SJCRH30 (cell line): ENCODE measurements at regions not wholly inside any gene's neighbourhood (a gene's known extent, or its start where the extent isn't known, plus 50 kb on each side); places are given as distances from the start of the nearest gene placed in this dataset.
"Not testable (repeated sequence)": the region's sequence is repeated elsewhere in the genome, so short reads cannot be mapped to it uniquely, and the experiment has no call there.

Source experiments
- DNase-seq, 2 experiments: peaks; one replicate each; pipeline ENCODE4 v3.0.0-alpha.2; 2015 to 2020
- H3K27ac ChIP-seq: fragments of 250-450 bp; sonication (Bioruptor Pico); 2 replicates; pipeline ENCODE4 v1.5.1; 2020; ENCODE audit warnings: mild to moderate bottlenecking, moderate library complexity
- H3K27me3 ChIP-seq: fragments of 250-450 bp; sonication (Bioruptor Pico); 2 replicates; pipeline ENCODE4 v1.5.1; 2020; ENCODE audit warnings: mild to moderate bottlenecking, moderate library complexity
- H3K36me3 ChIP-seq: fragments of 250-450 bp; sonication (Bioruptor Pico); 2 replicates; pipeline ENCODE4 v1.5.1; 2020; ENCODE audit warnings: mild to moderate bottlenecking, moderate library complexity
- H3K4me1 ChIP-seq: fragments of 250-450 bp; sonication (Bioruptor Pico); 2 replicates; pipeline ENCODE4 v1.5.1; 2020; ENCODE audit warnings: mild to moderate bottlenecking, moderate library complexity
- H3K4me3 ChIP-seq: fragments of 250-450 bp; sonication (Bioruptor Pico); 2 replicates; pipeline ENCODE4 v1.5.1; 2020; ENCODE audit warnings: mild to moderate bottlenecking, moderate library complexity
- H3K9me3 ChIP-seq: fragments of 250-450 bp; sonication (Bioruptor Pico); replicated peaks from 2 replicates; pipeline ENCODE4 v1.5.1; 2020; ENCODE audit warnings: mild to moderate bottlenecking, moderate library complexity

DNA sequence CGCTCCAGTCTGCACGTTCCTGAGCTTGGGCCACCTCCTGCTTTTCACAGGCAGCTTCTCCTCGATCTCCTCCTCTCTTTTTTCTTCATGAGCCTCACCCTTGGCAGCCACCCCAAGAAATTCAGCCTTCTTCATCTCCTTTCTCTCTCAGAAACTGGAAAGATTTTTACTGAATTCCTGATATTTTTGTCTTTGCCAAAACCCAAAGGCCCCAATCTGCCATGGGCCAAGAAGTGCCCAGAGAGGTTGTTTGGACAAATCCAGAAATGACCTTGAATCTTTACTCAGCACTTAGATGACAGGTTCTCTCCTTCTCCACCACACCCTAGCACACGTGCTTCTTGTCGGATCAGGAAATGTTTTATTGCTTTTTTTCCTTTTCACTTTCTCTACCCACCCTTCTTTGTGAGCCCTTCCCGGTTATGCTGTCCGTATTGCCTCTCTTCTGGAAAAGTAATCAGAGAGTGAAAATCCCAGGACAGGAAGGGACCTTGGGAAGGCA is 134.5 kb upstream of the TNP1 start:
- no peak for DNase-seq
- no peaks in the 10 kb centered on the region for H3K36me3 ChIP-seq
- no peak overlapping the region for H3K4me3 ChIP-seq
- no peaks in the 10 kb centered on the region for H3K9me3 ChIP-seq
- peaks cover 6% of the 10 kb centered on the region; the same call in 1 of the 2 replicates for H3K4me1 ChIP-seq
- H3K27ac ChIP-seq, result no peak overlapping the region
- no peaks in the 10 kb centered on the region for H3K27me3 ChIP-seq

DNA sequence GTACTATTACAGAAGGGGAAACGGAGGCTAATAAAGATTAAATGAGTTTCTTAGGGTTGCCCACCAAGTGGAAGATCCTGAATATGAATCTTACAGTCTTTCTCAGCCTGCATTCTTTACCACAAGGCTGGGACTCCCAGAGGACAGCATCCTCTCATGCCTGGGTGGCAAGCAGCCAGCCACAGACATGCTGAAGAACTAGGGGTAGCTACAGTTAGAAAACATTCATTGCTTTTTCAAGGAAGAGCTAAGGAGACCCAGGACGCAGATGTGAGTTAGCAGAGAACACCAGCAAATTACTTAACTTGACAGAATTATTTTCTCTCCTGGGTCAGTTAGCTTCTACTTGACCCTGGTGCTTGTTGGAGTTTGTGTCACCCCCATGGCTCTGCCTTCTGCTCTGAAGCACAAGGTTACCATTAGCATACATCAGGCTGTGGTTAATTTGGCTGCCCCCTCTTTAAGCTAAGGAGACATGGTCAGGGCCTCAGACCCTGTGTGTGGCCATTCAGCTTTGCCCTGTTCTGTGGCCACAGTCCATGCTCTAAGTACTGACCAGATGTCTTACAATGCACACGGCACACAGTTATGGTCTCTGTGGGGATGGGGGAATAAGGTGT is 132.3 kb upstream of the TNP1 start:
- H3K27me3 ChIP-seq, result no peaks in the 10 kb centered on the region
- H3K4me1 ChIP-seq, result peaks cover 6% of the 10 kb centered on the region; the same call in 1 of the 2 replicates
- H3K36me3 ChIP-seq, result no peaks in the 10 kb centered on the region
- no peak overlapping the region for H3K27ac ChIP-seq
- H3K4me3 ChIP-seq, result no peak overlapping the region
- no peak for DNase-seq
- no peaks in the 10 kb centered on the region for H3K9me3 ChIP-seq

DNA sequence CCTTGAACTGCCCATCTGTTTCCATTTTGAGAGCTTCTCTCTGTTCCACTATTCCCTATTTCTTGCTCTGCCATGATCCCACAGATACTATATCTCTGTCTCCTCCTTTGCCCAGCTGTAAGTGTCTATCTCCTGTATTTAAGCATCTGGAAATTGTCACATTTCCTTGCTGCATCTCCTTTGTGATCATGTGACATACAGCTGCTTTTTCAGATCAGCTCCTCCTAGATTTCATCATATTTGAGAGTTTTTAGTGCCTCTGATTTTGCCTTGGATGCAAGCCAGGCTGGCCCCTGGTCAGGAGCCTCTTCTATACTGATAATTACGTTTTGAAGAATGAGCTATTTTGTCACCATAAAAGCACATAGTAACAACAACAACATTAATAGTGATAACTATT is 131.7 kb upstream of the TNP1 start:
- no peak overlapping the region for H3K4me3 ChIP-seq
- H3K36me3 ChIP-seq, result no peaks in the 10 kb centered on the region
- peaks cover 6% of the 10 kb centered on the region; the same call in 1 of the 2 replicates for H3K4me1 ChIP-seq
- no peak overlapping the region for H3K27ac ChIP-seq
- H3K27me3 ChIP-seq, result no peaks in the 10 kb centered on the region
- DNase-seq, result peak in 1 of 2 experiments; percentile 44
- no peaks in the 10 kb centered on the region for H3K9me3 ChIP-seq

DNA sequence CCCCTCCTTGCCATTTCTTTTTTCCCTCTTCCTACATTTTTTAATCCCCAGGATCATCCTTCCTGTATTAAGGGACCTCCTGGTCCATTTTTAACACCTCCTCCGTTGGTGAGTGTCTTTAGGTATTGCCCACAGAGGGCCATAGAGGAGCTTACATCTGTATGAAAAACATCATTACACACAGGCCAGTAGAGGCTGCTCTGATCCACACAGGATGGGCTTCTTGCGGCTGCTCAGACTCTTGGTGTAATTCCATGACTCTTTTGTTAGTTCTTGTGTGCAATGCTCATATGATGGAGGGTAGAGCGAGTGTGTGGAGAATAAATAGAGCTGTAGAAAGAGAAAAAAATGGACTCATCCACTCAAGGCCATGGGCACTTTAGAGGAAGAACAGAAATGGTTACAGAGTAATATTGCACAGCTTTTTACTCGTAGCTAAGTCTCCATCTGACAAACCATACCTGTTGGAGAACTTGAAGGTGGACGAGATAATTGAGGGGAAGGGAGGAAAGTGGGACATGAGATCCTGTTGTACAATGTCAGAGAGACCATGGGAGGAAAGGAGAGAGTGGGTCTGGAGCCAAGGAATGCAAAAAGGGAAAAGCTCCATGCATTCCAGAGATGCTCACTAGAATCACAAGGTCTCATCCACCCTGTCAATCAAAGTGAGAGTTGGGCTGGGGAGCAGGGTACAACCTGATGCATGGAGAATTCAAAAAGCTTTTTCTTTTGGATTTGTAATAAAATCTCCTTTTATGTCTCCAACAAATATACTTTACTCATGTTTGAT is 129.7 kb upstream of the TNP1 start:
- DNase-seq, result no peak
- Histone ChIP-seq H3K4me3 (no peak overlapping the region), H3K27me3 (no peaks in the 10 kb centered on the region), H3K27ac (no peak overlapping the region), H3K4me1 (peaks cover 16% of the 10 kb centered on the region; the same call in 1 of the 2 replicates), H3K9me3 (no peaks in the 10 kb centered on the region), H3K36me3 (no peaks in the 10 kb centered on the region)

DNA sequence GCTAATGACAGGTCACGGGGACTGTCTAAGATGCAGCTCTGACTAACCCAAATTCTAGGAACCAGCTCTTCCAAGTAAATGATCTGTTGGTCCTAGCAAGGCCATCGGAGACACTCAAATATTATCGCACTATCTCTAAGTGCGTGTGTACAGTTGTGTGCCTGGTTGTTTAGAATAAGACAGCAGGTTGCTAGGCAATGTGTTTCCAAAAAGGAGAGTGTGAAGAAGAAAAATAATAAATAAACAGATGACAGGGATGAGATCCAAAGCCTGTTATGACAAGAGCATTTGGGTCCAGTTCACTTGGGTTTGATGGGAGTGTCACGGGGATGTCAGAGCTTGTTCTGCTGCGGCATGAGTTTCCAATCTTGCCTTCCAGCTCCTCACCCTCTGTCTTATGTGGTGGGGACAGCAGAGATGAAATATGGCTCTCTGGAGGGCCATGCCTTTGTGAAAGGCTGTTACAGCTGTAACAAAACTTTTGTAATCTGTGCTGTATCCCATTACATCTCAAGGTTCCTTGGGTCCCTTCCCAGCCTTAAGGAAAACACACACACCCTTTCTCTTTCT is 127.5 kb upstream of the TNP1 start:
- DNase-seq, result no peak
- H3K4me1 ChIP-seq, result peaks cover 16% of the 10 kb centered on the region; the same call in 1 of the 2 replicates
- no peaks in the 10 kb centered on the region for H3K9me3 ChIP-seq
- no peak overlapping the region for H3K27ac ChIP-seq
- H3K27me3 ChIP-seq, result no peaks in the 10 kb centered on the region
- H3K4me3 ChIP-seq, result no peak overlapping the region
- no peaks in the 10 kb centered on the region for H3K36me3 ChIP-seq

DNA sequence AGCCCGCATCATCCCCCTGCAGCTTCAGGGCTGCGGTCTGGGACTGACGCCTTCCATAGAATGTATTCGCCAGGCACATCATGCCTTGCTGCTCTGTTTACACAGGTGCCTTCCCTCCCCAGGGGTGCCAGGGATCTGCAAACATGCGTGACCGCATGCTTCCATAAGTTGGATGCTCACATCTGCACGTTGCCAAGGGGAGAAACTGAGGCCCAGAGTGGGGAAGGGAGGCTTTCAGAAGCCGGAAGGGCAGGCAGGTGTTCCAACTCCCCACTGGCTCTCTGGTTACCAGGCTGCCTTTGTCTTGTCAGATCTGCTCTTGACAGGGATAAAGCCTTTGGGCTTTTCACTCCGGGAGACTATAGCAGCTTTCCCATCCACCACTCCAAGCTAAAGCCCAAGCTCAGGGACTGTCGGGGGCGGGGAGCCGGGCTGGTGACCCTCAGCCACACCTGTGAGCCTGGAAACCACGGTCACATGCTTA is 125.8 kb upstream of the TNP1 start:
- no peaks in the 10 kb centered on the region for H3K9me3 ChIP-seq
- no peak overlapping the region for H3K4me3 ChIP-seq
- H3K4me1 ChIP-seq, result peaks cover 10% of the 10 kb centered on the region; the same call in 1 of the 2 replicates
- H3K36me3 ChIP-seq, result no peaks in the 10 kb centered on the region
- peak; percentile 77 to 83 for DNase-seq
- peak overlapping the region; percentile 24; the same call in 1 of the 2 replicates for H3K27ac ChIP-seq
- H3K27me3 ChIP-seq, result no peaks in the 10 kb centered on the region

DNA sequence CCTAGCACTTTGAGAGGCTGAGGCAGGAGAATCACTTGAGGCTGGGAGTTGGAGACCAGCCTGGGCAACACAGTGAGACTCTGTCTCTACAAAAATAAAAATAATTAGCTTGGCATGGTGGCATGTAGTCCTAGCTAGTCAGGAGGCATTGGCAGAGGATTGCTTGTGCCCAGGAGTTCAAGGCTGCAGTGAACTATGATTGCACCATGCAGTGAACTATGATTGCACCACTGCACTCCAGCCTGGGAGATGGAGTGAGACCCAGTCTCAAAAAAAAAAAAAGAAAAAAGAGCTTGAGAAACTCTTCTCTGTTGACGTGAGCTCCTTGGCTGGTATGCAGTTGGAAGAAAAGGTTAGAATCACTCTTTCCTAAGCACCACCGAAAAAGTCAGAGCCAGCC is 125.1 kb upstream of the TNP1 start:
- Histone ChIP-seq H3K4me1 (peaks cover 10% of the 10 kb centered on the region; the same call in 1 of the 2 replicates), H3K4me3 (no peak overlapping the region), H3K27ac (no peak overlapping the region), H3K9me3 (no peaks in the 10 kb centered on the region), H3K27me3 (no peaks in the 10 kb centered on the region), H3K36me3 (no peaks in the 10 kb centered on the region)
- DNase-seq, result no peak

DNA sequence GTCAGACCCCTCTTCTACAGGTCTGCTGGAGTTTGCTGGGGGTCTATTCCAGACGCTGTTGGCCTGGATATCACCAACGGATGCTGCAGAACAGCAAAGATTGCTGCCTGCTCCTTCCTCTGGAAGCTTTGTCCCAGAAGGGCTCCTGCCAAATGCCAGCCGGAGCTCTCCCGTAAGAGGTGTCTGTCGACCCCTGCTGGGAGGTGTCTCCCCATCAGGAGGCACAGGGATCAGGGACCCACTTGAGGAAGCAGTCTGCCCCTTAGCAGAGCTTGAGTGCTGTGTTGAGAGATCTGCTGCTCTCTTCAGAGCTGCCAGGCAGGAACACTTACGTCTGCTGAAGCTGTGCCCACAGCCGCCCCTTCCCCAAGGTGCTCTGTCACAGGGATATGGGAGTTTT is 122.1 kb upstream of the TNP1 start:
- H3K9me3 ChIP-seq, result not testable (repeated sequence)

DNA sequence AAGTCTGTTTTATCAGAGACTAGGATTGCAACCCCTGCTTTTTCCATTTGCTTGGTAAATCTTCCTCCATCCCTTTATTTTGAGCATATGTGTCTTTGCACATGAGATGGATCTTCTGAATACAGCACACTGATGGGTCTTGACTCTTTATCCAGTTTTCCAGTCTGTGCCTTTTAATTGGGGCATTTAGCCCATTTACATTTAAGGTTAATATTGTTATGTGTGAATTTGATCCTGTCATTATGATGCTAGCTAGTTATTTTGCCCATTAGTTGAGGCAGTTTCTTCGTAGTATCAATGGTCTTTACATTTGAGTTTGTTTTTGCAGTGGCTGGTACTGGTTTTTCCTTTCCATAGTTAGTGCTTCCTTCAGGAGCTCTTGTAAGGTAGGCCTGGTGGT is 120.6 kb upstream of the TNP1 start:
- H3K27ac ChIP-seq, DNase-seq, H3K9me3 ChIP-seq, H3K4me1 ChIP-seq, H3K4me3 ChIP-seq, H3K27me3 ChIP-seq, H3K36me3 ChIP-seq: not testable (repeated sequence)

More for the DNA sequence above, 122.1 kb upstream of the TNP1 start:
- not testable (repeated sequence) for DNase-seq, H3K27ac ChIP-seq, H3K36me3 ChIP-seq, H3K4me3 ChIP-seq, H3K27me3 ChIP-seq
- H3K4me1 ChIP-seq, result peaks cover 10% of the 10 kb centered on the region; the same call in 1 of the 2 replicates

DNA sequence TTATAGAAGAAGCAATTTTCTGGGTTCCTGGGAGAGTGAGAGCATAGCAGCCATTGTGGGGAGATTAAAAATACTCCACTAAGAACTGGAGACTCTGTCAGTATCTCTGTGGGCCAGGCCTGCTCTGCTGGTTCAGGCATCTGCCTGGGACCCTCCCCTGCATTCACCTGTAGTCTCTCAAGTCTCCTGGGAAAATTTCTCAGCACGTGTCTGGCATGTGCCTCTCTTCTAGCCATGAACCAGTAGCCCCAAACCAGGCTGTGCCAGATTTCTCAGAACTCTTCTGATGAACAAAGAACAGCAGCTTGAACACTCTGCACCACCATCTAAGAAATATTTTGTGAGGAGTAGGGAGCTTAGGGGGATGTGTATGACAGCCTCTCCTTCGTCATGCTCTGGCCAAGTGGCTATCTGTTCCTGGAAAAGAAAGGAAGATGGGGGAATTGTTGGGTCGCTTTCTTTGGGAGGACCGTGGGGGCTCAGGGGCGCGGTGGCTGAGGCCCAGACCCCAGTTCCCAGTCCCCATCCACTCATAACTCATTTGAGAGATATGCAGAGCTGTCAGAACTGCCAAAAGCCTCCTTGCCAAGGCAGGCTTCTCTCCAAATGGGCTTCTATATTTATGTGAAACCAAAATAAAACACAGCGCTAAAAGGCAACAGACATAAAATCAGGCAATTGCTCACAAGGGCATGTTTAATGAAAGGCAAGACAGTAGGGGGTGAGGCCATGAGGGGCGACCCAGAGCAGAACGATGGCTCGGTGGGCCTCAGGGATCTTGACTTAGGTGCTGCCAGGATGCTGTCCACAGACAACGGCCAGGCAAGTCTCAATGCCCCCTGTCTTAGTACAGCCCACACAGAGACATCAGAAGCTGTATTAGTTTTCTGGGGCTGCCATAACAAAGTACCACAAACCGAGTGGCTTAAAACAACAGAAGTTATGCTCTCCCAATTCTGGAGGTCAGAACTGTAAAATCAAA is 114.7 kb upstream of the TNP1 start:
- no peak for DNase-seq
- no peaks in the 10 kb centered on the region for H3K9me3 ChIP-seq
- H3K36me3 ChIP-seq, result no peaks in the 10 kb centered on the region
- H3K4me3 ChIP-seq, result no peak overlapping the region
- H3K27me3 ChIP-seq, result 0 out of 2 replicates have a peak, but pooled peaks cover 3% of the 10 kb centered on the region
- no peaks in the 10 kb centered on the region for H3K4me1 ChIP-seq
- H3K27ac ChIP-seq, result no peak overlapping the region

DNA sequence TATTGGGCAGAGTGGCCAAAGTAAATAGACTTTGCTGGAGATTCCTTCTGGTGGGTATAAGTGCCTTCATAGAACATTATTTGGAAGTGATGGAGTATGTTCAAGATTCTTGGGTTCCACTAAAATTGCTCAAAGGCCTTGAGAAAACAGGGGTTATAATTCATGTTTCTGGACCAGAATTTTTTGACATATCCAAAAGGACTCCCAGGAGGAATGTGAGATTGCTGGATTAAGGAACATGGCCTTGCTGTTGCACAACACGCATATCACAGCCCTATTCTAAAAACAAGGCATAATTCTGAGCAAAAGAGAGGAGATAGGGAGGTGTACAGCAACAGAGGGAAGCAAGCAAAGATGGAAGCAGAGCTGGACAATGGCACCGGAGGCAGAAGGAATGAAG is 111.7 kb upstream of the TNP1 start:
- no peak overlapping the region for H3K4me3 ChIP-seq
- no peaks in the 10 kb centered on the region for H3K36me3 ChIP-seq
- H3K27ac ChIP-seq, result no peak overlapping the region
- H3K9me3 ChIP-seq, result no peaks in the 10 kb centered on the region
- peaks cover 8% of the 10 kb centered on the region for H3K4me1 ChIP-seq
- H3K27me3 ChIP-seq, result 0 out of 2 replicates have a peak, but pooled peaks cover 3% of the 10 kb centered on the region
- DNase-seq, result no peak

DNA sequence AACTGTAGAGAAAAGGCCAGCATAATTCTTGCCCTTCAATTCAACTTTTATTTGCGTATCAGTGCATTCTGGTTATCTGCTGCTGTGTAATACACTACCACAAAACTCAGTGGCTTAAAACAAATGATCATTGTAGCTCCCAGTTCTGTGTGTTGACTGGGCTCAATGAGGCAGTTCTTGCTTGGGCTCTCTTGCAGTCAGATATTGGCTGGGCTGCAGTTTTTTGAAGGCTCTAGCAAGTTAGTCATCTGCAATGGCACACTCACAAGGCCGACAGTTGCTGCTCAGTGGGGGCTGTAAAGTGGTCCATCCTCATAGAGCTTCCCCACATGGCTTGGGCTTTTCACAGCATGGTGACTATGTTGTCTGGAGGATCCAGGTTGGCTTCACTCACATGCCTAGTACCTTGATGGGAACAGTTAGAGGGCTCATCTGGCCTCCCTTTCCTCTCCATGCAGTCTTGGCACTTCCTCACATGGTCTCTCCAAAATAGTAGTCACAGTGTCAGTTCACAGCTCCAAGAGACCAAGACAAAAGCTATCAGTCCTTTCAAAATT is 110.6 kb upstream of the TNP1 start:
- no peak for DNase-seq
- no peak overlapping the region for H3K4me3 ChIP-seq

DNA sequence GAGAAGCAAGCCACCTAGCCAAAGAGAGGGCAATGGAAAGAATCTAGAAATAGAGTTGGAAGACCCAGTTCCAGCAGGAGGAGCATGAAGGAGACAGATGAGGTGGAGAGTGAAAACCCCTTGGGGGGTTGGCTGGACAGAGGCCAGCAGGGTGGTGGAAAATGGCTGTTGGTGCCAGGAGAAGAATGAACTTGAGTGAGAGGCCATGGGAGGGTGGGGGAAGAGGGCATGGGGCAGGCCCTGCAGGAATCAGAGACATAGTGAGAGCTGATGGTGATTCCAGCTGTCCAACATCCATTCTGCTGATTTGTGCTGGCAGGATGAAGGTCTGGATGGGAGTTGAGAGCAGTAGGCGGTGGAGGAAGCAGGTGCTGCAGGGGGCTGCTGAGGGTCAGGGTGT is 108.0 kb upstream of the TNP1 start:
- Histone ChIP-seq H3K27ac (no peak overlapping the region), H3K27me3 (0 out of 2 replicates have a peak, but pooled peaks cover 3% of the 10 kb centered on the region), H3K4me3 (no peak overlapping the region), H3K36me3 (no peaks in the 10 kb centered on the region), H3K4me1 (peaks cover 8% of the 10 kb centered on the region), H3K9me3 (no peaks in the 10 kb centered on the region)
- no peak for DNase-seq

More for the DNA sequence above, 110.6 kb upstream of the TNP1 start:
- H3K27me3 ChIP-seq, result 0 out of 2 replicates have a peak, but pooled peaks cover 3% of the 10 kb centered on the region
- no peaks in the 10 kb centered on the region for H3K9me3 ChIP-seq
- no peak overlapping the region for H3K27ac ChIP-seq
- no peaks in the 10 kb centered on the region for H3K36me3 ChIP-seq
- H3K4me1 ChIP-seq, result peaks cover 8% of the 10 kb centered on the region
